Heart left ventricle (tissue), 13 donors: ENCODE measurements at regions not wholly inside any gene's neighbourhood (a gene's known extent, or its start where the extent isn't known, plus 50 kb on each side); places are given as distances from the start of the nearest gene placed in this dataset.

Source experiments
- POLR2A ChIP-seq, 2 donors: fragments of 450-650 bp; IDR thresholded peaks; one replicate each; pipeline ENCODE4 v1.6.1; 2017; ENCODE audit warnings: antibody characterized with exemption in 2 of 2, mild to moderate bottlenecking in 2 of 2, moderate library complexity in 2 of 2
- TF ChIP-seq, protein P1 (sequence below), 12 donors: fragments of 200-600 bp; sonication (generic) in 4 of 12; IDR thresholded peaks; one replicate each; pipeline versions ENCODE4 v1.5.0 to v1.8.0; 2018 to 2022; ENCODE audit warnings: antibody characterized with exemption in 12 of 12, mild to moderate bottlenecking in 5 of 12
- donor health status: ischemic (EF 13 %, LVEDD 7.1; RV severe dilation, severe dysfunction).
- donor health status: DM: no; HTN: yes; CAD: no.
- donor health status: DM: no; HTN: no; CAD: no.
- donor health status: ischemic (EF 25% LVEDD 6.9; RV normal size, moderate dysfunction).
- donor health status: ischemic (EF 25% LVEDD 5.7; RV mildly dilated, moderate dysfunction).
- donor health status: ischemic (EF 35%, LVEDD 5.7; RV mildly dilated, moderate dysfunction).
- donor health status: nonischemic (EF 11% LVEDD 7.7; RV severe dilation, severe dysfunction).
- donor health status: DM: yes; HTN: yes; CAD: no.
- donor health status: PGD.
- donor health status: ischemic (EF 29% LVEDD 5.4; RV normal size, mild dysfunction).
- donor health status: nonischemic (EF 23%, LVEDD 6.1; RV moderate dilation, normal function).

DNA sequence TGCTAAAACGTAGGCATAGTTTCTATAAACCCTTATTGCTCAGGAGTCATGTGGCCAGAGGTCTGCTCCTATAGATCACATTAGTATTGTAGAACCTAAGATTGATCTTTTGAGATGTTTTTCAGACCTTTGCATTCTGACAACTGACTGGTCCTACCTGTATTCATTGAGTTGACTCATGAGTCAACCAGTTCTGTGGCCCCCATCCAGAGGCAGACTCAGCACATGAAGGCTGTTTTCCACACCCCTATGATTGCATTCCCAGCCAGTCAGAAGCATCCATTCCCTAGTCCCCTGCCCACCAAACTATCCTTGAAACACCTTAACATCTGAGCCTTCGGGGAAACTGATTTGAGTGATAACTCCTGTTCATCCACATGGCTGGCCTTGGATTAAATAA, 451.7 kb downstream of the SIPA1L2 start:
- TF ChIP-seq, protein P1, sequence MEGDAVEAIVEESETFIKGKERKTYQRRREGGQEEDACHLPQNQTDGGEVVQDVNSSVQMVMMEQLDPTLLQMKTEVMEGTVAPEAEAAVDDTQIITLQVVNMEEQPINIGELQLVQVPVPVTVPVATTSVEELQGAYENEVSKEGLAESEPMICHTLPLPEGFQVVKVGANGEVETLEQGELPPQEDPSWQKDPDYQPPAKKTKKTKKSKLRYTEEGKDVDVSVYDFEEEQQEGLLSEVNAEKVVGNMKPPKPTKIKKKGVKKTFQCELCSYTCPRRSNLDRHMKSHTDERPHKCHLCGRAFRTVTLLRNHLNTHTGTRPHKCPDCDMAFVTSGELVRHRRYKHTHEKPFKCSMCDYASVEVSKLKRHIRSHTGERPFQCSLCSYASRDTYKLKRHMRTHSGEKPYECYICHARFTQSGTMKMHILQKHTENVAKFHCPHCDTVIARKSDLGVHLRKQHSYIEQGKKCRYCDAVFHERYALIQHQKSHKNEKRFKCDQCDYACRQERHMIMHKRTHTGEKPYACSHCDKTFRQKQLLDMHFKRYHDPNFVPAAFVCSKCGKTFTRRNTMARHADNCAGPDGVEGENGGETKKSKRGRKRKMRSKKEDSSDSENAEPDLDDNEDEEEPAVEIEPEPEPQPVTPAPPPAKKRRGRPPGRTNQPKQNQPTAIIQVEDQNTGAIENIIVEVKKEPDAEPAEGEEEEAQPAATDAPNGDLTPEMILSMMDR (IDR thresholded peaks at IDR 0.05): no peak
- TF ChIP-seq POLR2A (IDR thresholded peaks at IDR 0.05): no peak
